ENCODE measurements at regions not wholly inside any gene's neighbourhood (a gene's known extent, or its start where the extent isn't known, plus 50 kb on each side); places are given as distances from the start of the nearest gene placed in this dataset.
"Not testable (repeated sequence)": the region's sequence is repeated elsewhere in the genome, so short reads cannot be mapped to it uniquely, and the experiment has no call there.

- no peak overlapping the region for H3K27ac ChIP-seq
- no peaks in the 10 kb centered on the region for H3K27me3 ChIP-seq (replicated peaks in 1 of 7)
- DNase-seq, result no peak
- intact Hi-C loops (cut with DNase I; ENCODE audit: low total_unique reads), result no loop called here
- TF ChIP-seq CTCF (IDR thresholded peaks at IDR 0.05 in 8 of 11, conservative IDR thresholded peaks at IDR 0.05 in 3 of 11), result no peak
- no peak for TF ChIP-seq POLR2AphosphoS5 (IDR thresholded peaks at IDR 0.05)
- TF ChIP-seq POLR2A (IDR thresholded peaks at IDR 0.05), result no peak
- peaks cover 0 to 7% (median 0%) of the 10 kb centered on the region in 8 donors for H3K9me3 ChIP-seq
- 72 to 81% (median 76%) methylated on average over 5 of the region's 5 CpGs for WGBS, 5 donors
- H3K4me1 ChIP-seq, result no peaks in the 10 kb centered on the region
- no peaks in the 10 kb centered on the region for H3K36me3 ChIP-seq
- H3K4me3 ChIP-seq, result no peak overlapping the region
Measured at GRCh38 chr1:74858136-74858535, 125.2 kb downstream of the TYW3 start.

DNA sequence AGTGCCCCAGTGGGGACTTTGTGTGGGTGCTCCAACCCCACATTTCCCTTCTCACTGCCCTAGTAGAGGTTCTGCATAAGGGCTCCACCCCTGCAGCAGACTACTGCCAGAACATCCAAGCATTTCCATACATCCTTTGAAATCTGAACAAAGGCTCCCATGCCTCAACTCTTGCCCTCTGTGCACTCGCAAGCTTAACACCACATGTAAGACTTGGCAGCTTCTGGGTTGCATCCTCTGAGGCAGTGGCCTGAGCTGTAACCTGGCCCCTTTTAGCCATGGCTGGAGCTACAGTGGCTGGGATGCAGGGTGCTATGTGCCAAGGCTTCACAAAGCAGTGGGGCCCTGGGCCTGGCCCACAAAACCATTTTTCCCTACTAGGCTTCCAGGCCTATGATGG is 128.9 kb downstream of the TYW3 start:
- H3K36me3 ChIP-seq, result no peaks in the 10 kb centered on the region
- DNase-seq, result no peak
- no peaks in the 10 kb centered on the region for H3K27me3 ChIP-seq (replicated peaks in 1 of 7)
- no peak overlapping the region for H3K4me3 ChIP-seq
- TF ChIP-seq CTCF (IDR thresholded peaks at IDR 0.05 in 8 of 11, conservative IDR thresholded peaks at IDR 0.05 in 3 of 11) (no peak), POLR2A (IDR thresholded peaks at IDR 0.05) (no peak), POLR2AphosphoS5 (IDR thresholded peaks at IDR 0.05) (no peak)
- no peak overlapping the region for H3K27ac ChIP-seq
- intact Hi-C loops (cut with DNase I; ENCODE audit: low total_unique reads), result no loop called here
- peaks cover 0 to 31% (median 25%) of the 10 kb centered on the region in 8 donors for H3K9me3 ChIP-seq
- WGBS, 5 donors, result 84 to 96% (median 90%) methylated on average over 1 of the region's 1 CpG
- H3K4me1 ChIP-seq, result no peaks in the 10 kb centered on the region

- TF ChIP-seq POLR2A (IDR thresholded peaks at IDR 0.05), result no peak
- TF ChIP-seq POLR2AphosphoS5 (IDR thresholded peaks at IDR 0.05), result no peak
- no peak for TF ChIP-seq CTCF (IDR thresholded peaks at IDR 0.05 in 8 of 11, conservative IDR thresholded peaks at IDR 0.05 in 3 of 11)
- Histone ChIP-seq H3K27me3 (replicated peaks in 1 of 7) (no peaks in the 10 kb centered on the region), H3K36me3 (no peaks in the 10 kb centered on the region), H3K27ac (no peak overlapping the region), H3K9me3 (peaks cover 0 to 84% (median 46%) of the 10 kb centered on the region in 8 donors), H3K4me1 (no peaks in the 10 kb centered on the region), H3K4me3 (no peak overlapping the region)
- intact Hi-C loops (cut with DNase I; ENCODE audit: low total_unique reads), result no loop called here
- WGBS, 5 donors, result 60 to 84% (median 63%) methylated on average over 1 of the region's 1 CpG
- no peak for DNase-seq
Measured at GRCh38 chr1:74869702-74870101, 136.8 kb downstream of the TYW3 start.

GRCh38 chr1:74877366-74877765 is 144.4 kb downstream of the TYW3 start:
- H3K4me1 ChIP-seq; H3K4me3 ChIP-seq; H3K27ac ChIP-seq; intact Hi-C loops (cut with DNase I; ENCODE audit: low total_unique reads); H3K36me3 ChIP-seq; DNase-seq; H3K27me3 ChIP-seq (replicated peaks in 1 of 7): not testable (repeated sequence)
- 80 to 89% (median 87%) methylated on average over 14 of the region's 14 CpGs for WGBS, 5 donors
- peaks cover 0 to 22% (median 6%) of the 10 kb centered on the region in 8 donors for H3K9me3 ChIP-seq

- H3K27me3 ChIP-seq (replicated peaks in 1 of 7), result no peaks in the 10 kb centered on the region
- H3K9me3 ChIP-seq, result peaks cover 0 to 30% (median 3%) of the 10 kb centered on the region in 8 donors
- TF ChIP-seq CTCF (IDR thresholded peaks at IDR 0.05 in 8 of 11, conservative IDR thresholded peaks at IDR 0.05 in 3 of 11) (no peak), POLR2A (IDR thresholded peaks at IDR 0.05) (no peak), POLR2AphosphoS5 (IDR thresholded peaks at IDR 0.05) (no peak)
- DNase-seq, result no peak
- no peaks in the 10 kb centered on the region for H3K4me1 ChIP-seq
- intact Hi-C loops (cut with DNase I; ENCODE audit: low total_unique reads), result no loop called here
- no peak overlapping the region for H3K4me3 ChIP-seq
- no peak overlapping the region for H3K27ac ChIP-seq
- H3K36me3 ChIP-seq, result no peaks in the 10 kb centered on the region
- 40 to 60% (median 51%) methylated on average over 3 of the region's 3 CpGs for WGBS, 5 donors
Measured at GRCh38 chr1:74895411-74895810, 162.5 kb downstream of the TYW3 start.

All from spleen (tissue), 11 donors.